ENCODE measurements at regions not wholly inside any gene's neighbourhood (a gene's known extent, or its start where the extent isn't known, plus 50 kb on each side); places are given as distances from the start of the nearest gene placed in this dataset.
"Not testable (repeated sequence)": the region's sequence is repeated elsewhere in the genome, so short reads cannot be mapped to it uniquely, and the experiment has no call there.

DNA sequence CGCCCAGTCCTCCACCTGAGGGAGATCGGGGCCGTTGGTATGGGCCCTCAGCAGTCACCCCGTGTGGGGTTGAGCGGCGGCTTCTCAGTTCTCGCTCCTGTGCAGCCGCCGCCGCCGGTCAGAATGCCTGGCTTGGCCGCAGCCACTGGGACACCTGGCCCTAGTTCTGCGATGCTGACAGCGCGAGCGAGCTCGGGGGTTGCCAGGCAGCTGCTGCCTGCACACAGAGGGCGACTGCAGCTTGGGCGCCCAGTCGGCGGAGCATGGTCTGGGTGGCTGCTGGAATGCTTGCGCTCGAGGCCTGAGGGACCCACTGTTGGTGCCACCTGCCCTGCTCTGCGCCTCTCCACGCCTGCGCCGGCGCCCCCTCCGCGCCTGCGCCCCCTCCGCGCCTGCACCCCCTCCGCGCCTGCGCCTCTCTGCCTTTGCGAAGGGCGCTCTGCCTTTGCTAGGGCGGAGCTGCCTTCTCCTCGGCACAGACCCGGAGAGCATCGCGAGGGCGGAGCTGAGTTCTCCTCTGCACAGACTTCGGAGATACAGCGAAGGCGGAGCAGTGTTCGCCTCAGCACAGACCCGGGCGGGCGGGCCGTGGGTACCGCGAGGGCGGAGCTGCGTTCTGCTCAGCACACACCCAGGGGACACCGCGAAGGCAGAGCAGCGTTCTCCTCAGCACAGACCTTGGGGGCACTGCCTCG is 1648.3 kb downstream of the SPATA31A7 start:
- TF ChIP-seq EP300 (IDR thresholded peaks at IDR 0.05; ENCODE audit: borderline replicate concordance); ZBTB7A (IDR thresholded peaks at IDR 0.05; ENCODE audit: low read depth); TAF1 (IDR thresholded peaks at IDR 0.05; ENCODE audit: low read depth); EGR1 (IDR thresholded peaks at IDR 0.05); TCF12 (IDR thresholded peaks at IDR 0.05; ENCODE audit: low read depth); NFIC (IDR thresholded peaks at IDR 0.05); CREB1 (IDR thresholded peaks at IDR 0.05; ENCODE audit: low read depth); RAD21 (IDR thresholded peaks at IDR 0.05; ENCODE audit: low read depth); CEBPB (IDR thresholded peaks at IDR 0.05): not testable (repeated sequence)
- TF ChIP-seq, protein P1, sequence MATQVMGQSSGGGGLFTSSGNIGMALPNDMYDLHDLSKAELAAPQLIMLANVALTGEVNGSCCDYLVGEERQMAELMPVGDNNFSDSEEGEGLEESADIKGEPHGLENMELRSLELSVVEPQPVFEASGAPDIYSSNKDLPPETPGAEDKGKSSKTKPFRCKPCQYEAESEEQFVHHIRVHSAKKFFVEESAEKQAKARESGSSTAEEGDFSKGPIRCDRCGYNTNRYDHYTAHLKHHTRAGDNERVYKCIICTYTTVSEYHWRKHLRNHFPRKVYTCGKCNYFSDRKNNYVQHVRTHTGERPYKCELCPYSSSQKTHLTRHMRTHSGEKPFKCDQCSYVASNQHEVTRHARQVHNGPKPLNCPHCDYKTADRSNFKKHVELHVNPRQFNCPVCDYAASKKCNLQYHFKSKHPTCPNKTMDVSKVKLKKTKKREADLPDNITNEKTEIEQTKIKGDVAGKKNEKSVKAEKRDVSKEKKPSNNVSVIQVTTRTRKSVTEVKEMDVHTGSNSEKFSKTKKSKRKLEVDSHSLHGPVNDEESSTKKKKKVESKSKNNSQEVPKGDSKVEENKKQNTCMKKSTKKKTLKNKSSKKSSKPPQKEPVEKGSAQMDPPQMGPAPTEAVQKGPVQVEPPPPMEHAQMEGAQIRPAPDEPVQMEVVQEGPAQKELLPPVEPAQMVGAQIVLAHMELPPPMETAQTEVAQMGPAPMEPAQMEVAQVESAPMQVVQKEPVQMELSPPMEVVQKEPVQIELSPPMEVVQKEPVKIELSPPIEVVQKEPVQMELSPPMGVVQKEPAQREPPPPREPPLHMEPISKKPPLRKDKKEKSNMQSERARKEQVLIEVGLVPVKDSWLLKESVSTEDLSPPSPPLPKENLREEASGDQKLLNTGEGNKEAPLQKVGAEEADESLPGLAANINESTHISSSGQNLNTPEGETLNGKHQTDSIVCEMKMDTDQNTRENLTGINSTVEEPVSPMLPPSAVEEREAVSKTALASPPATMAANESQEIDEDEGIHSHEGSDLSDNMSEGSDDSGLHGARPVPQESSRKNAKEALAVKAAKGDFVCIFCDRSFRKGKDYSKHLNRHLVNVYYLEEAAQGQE (IDR thresholded peaks at IDR 0.05; ENCODE audit: low read depth): not testable (repeated sequence)
- TF ChIP-seq YY1 (IDR thresholded peaks at IDR 0.05; ENCODE audit: low read depth) (peak; percentile 48; the same call in 1 of the 2 replicates), TEAD4 (IDR thresholded peaks at IDR 0.05) (peak; percentile 50; the same call in 1 of the 2 replicates)
- TF ChIP-seq, protein P2, sequence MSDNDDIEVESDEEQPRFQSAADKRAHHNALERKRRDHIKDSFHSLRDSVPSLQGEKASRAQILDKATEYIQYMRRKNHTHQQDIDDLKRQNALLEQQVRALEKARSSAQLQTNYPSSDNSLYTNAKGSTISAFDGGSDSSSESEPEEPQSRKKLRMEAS (IDR thresholded peaks at IDR 0.05): peak; percentile 83
- TF ChIP-seq, protein P3, sequence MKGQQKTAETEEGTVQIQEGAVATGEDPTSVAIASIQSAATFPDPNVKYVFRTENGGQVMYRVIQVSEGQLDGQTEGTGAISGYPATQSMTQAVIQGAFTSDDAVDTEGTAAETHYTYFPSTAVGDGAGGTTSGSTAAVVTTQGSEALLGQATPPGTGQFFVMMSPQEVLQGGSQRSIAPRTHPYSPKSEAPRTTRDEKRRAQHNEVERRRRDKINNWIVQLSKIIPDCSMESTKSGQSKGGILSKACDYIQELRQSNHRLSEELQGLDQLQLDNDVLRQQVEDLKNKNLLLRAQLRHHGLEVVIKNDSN (IDR thresholded peaks at IDR 0.05): not testable (repeated sequence)

Data from Ishikawa (cell line).